Loucy (cell line): ENCODE measurements at regions not wholly inside any gene's neighbourhood (a gene's known extent, or its start where the extent isn't known, plus 50 kb on each side); places are given as distances from the start of the nearest gene placed in this dataset.

Experiments used
- H2AFZ ChIP-seq: fragments of 200-600 bp; sonication (generic); 2 replicates; pipeline ENCODE4 v1.6.0; 2016; ENCODE audit warnings: antibody characterized with exemption, mild to moderate bottlenecking, low read length, moderate library complexity
- H3F3A ChIP-seq: fragments of 200-600 bp; 2 replicates; pipeline ENCODE4 v1.6.0; 2016; ENCODE audit warnings: antibody characterized with exemption, low read depth, mild to moderate bottlenecking
- H3K27me3 ChIP-seq: fragments of 200-600 bp; sonication (generic); 2 replicates; pipeline ENCODE4 v1.6.1; 2014; ENCODE audit warnings: low read length, mild to moderate bottlenecking; ENCODE audit not compliant: insufficient read depth, poor library complexity, severe bottlenecking
- H3K36me3 ChIP-seq: fragments of 200-600 bp; sonication (generic); 2 replicates; pipeline ENCODE4 v1.6.1; 2016; ENCODE audit warnings: low read length; ENCODE audit not compliant: insufficient read depth
- H3K4me1 ChIP-seq: fragments of 200-600 bp; sonication (generic); 2 replicates; pipeline ENCODE4 v1.5.1; 2014; ENCODE audit warnings: low read length, mild to moderate bottlenecking; ENCODE audit not compliant: insufficient read depth, poor library complexity, severe bottlenecking
- H3K4me2 ChIP-seq: fragments of 200-600 bp; sonication (generic); 2 replicates; pipeline ENCODE4 v1.6.0; 2014; ENCODE audit warnings: antibody characterized with exemption, low read length, low read depth, mild to moderate bottlenecking; ENCODE audit not compliant: poor library complexity, severe bottlenecking
- H3K4me3 ChIP-seq: fragments of 200-600 bp; sonication (generic); 2 replicates; pipeline ENCODE4 v1.5.1; 2014; ENCODE audit warnings: low read length, mild to moderate bottlenecking, mixed read lengths; ENCODE audit not compliant: poor library complexity, severe bottlenecking
- H3K79me2 ChIP-seq: fragments of 200-600 bp; sonication (generic); 2 replicates; pipeline ENCODE4 v1.6.1; 2014; ENCODE audit warnings: low read length; ENCODE audit not compliant: insufficient read depth
- H3K9ac ChIP-seq: fragments of 200-600 bp; sonication (generic); 2 replicates; pipeline ENCODE4 v1.6.0; 2014; ENCODE audit warnings: mild to moderate bottlenecking, low read depth, low read length, moderate library complexity; ENCODE audit not compliant: poor library complexity, severe bottlenecking
- H3K9me2 ChIP-seq: fragments of 200-600 bp; sonication (generic); replicated peaks from 2 replicates; pipeline ENCODE4 v1.6.1; 2016; ENCODE audit warnings: low read depth, low read length, mixed read lengths
- H3K9me3 ChIP-seq: fragments of 200-600 bp; sonication (generic); 2 replicates; pipeline ENCODE4 v1.6.1; 2014; ENCODE audit warnings: mild to moderate bottlenecking, antibody characterized with exemption, low read length, low read depth; ENCODE audit not compliant: insufficient read depth
- H4K20me1 ChIP-seq: fragments of 200-600 bp; sonication (generic); 2 replicates; pipeline ENCODE4 v1.6.0; 2014; ENCODE audit warnings: antibody characterized with exemption, low read length, mild to moderate bottlenecking; ENCODE audit not compliant: insufficient read depth, poor library complexity, severe bottlenecking
- EZH2phosphoT487 ChIP-seq: fragments of 200-600 bp; IDR thresholded peaks from 2 replicates; pipeline ENCODE4 v1.6.1; 2018; ENCODE audit warnings: antibody characterized with exemption, mild to moderate bottlenecking, moderate library complexity, borderline replicate concordance
- TF ChIP-seq, protein P1 (sequence below): fragments of 200-600 bp; sonication (generic); conservative IDR thresholded peaks from 2 replicates; pipeline ENCODE4 v1.5.1; 2014; ENCODE audit warnings: mild to moderate bottlenecking, antibody characterized with exemption, low read length

DNA sequence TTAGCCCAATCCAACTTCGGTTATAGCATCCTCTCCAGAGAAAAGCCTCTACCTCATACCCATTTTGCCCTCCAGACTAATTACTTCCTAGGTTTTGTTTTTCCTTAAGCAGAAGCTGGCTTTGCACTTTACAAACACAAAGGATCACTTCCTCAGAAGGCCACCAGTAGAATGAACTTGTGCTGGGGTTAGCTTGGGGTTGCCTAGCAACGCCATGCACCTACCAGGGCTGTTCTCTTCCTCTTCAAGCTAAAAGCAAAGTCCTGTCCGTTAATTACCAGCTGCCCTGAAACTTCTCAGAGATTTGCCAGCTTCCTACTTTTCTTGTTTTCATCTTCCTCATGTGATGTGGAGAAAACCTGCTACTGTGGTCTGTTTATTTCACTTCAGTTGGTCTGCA lies 132.0 kb upstream of the WWC1 start:
- H3K9ac ChIP-seq, result no peak overlapping the region
- no peak overlapping the region for H2AFZ ChIP-seq
- no peak overlapping the region for H3K4me2 ChIP-seq
- no peaks in the 10 kb centered on the region for H3K9me2 ChIP-seq
- H4K20me1 ChIP-seq, result no peaks in the 10 kb centered on the region
- H3K36me3 ChIP-seq, result no peaks in the 10 kb centered on the region
- no peaks in the 10 kb centered on the region for H3F3A ChIP-seq
- H3K79me2 ChIP-seq, result no peaks in the 10 kb centered on the region
- no peaks in the 10 kb centered on the region for H3K9me3 ChIP-seq
- H3K4me1 ChIP-seq, result no peaks in the 10 kb centered on the region
- TF ChIP-seq, protein P1, sequence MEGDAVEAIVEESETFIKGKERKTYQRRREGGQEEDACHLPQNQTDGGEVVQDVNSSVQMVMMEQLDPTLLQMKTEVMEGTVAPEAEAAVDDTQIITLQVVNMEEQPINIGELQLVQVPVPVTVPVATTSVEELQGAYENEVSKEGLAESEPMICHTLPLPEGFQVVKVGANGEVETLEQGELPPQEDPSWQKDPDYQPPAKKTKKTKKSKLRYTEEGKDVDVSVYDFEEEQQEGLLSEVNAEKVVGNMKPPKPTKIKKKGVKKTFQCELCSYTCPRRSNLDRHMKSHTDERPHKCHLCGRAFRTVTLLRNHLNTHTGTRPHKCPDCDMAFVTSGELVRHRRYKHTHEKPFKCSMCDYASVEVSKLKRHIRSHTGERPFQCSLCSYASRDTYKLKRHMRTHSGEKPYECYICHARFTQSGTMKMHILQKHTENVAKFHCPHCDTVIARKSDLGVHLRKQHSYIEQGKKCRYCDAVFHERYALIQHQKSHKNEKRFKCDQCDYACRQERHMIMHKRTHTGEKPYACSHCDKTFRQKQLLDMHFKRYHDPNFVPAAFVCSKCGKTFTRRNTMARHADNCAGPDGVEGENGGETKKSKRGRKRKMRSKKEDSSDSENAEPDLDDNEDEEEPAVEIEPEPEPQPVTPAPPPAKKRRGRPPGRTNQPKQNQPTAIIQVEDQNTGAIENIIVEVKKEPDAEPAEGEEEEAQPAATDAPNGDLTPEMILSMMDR, result no peak
- no peak for TF ChIP-seq EZH2phosphoT487
- H3K27me3 ChIP-seq, result no peaks in the 10 kb centered on the region
- H3K4me3 ChIP-seq, result no peak overlapping the region

DNA sequence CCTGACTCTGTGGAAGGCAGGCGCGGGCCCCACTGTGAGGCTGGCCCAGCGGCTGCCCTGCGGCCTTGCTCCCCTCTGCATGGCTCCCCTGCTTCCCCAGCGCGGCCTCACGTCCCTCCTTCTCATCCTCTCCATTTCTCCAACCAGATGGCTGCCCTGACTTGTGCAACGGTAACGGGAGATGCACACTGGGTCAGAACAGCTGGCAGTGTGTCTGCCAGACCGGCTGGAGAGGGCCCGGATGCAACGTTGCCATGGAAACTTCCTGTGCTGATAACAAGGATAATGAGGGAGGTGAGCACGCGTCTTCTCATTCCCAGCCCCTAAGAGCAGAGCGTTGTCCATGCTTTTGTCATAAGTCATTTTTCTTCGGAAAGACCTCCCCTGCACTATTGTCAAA lies 129.0 kb upstream of the WWC1 start:
- no peaks in the 10 kb centered on the region for H4K20me1 ChIP-seq
- H3K9ac ChIP-seq, result no peak overlapping the region
- no peak overlapping the region for H2AFZ ChIP-seq
- H3K9me2 ChIP-seq, result no peaks in the 10 kb centered on the region
- H3K4me3 ChIP-seq, result no peak overlapping the region
- H3K4me1 ChIP-seq, result peaks cover 22% of the 10 kb centered on the region
- no peaks in the 10 kb centered on the region for H3F3A ChIP-seq
- no peaks in the 10 kb centered on the region for H3K36me3 ChIP-seq
- no peaks in the 10 kb centered on the region for H3K79me2 ChIP-seq
- no peaks in the 10 kb centered on the region for H3K9me3 ChIP-seq
- no peaks in the 10 kb centered on the region for H3K27me3 ChIP-seq
- H3K4me2 ChIP-seq, result no peak overlapping the region
- TF ChIP-seq, protein P1, result no peak
- TF ChIP-seq EZH2phosphoT487, result no peak

DNA sequence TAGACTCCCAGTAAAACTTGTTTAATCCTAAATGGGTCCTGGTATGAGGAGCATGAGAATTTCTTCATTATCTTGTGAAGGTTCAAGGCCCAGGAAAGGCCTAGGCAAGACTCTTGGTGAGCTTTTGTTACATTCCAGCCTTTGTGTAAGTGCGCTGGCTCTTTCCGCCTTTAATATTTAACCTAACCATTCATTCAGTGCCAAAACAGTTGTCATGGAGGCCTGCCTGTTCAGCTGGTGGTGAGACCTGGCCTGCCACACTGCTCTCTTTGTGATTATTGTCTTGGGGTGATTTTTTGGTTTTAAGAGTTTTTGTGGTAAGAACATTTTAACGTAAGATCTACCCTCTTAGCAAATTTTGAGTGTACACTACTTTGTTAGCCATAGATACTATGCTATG lies 127.5 kb upstream of the WWC1 start:
- H3K9me2 ChIP-seq, result no peaks in the 10 kb centered on the region
- no peaks in the 10 kb centered on the region for H4K20me1 ChIP-seq
- H3K27me3 ChIP-seq, result no peaks in the 10 kb centered on the region
- H3K9ac ChIP-seq, result no peak overlapping the region
- H3K9me3 ChIP-seq, result no peaks in the 10 kb centered on the region
- H3K4me1 ChIP-seq, result peaks cover 22% of the 10 kb centered on the region
- H3K4me2 ChIP-seq, result no peak overlapping the region
- no peaks in the 10 kb centered on the region for H3K79me2 ChIP-seq
- no peak overlapping the region for H2AFZ ChIP-seq
- no peaks in the 10 kb centered on the region for H3F3A ChIP-seq
- no peaks in the 10 kb centered on the region for H3K36me3 ChIP-seq
- no peak overlapping the region for H3K4me3 ChIP-seq
- TF ChIP-seq, protein P1, result no peak
- TF ChIP-seq EZH2phosphoT487, result no peak
